CD14-positive monocyte (primary cell): ENCODE measurements at regions not wholly inside any gene's neighbourhood (a gene's known extent, or its start where the extent isn't known, plus 50 kb on each side); places are given as distances from the start of the nearest gene placed in this dataset.

ENCODE experiments used
- DNase-seq, 3 donors: peaks; one replicate each; pipeline ENCODE4 v3.0.0-alpha.2; 2011 to 2022
- H2AFZ ChIP-seq: 2 replicates; pipeline ENCODE4 v1.6.0; 2012; ENCODE audit warnings: mild to moderate bottlenecking, low read depth, low read length, inconsistent platforms; ENCODE audit not compliant: insufficient read depth, poor library complexity, severe bottlenecking
- H3K27ac ChIP-seq, 2 donors: 1 replicate in 1 of 2; 2 replicates in 1 of 2; pipeline ENCODE4 v1.5.1; 2012 to 2013; ENCODE audit warnings: low read length in 2 of 2, control low read depth in 1 of 2, inconsistent platforms in 1 of 2, low read depth in 1 of 2, mild to moderate bottlenecking in 1 of 2
- H3K27me3 ChIP-seq, 2 donors: one replicate each; pipeline versions ENCODE4 v1.6.0 to v1.6.1; 2011 to 2013; ENCODE audit warnings: low read length in 2 of 2; ENCODE audit not compliant: control insufficient read depth in 2 of 2, insufficient read depth in 2 of 2
- H3K36me3 ChIP-seq, 2 donors: replicated peaks in 1 of 2; 1 replicate in 1 of 2; 2 replicates in 1 of 2; pipeline versions ENCODE4 v1.5.1 to v1.6.1; 2012 to 2013; ENCODE audit warnings: low read length in 2 of 2, control low read depth in 1 of 2, inconsistent platforms in 1 of 2, mild to moderate bottlenecking in 1 of 2; ENCODE audit not compliant: insufficient read depth in 2 of 2, control insufficient read depth in 1 of 2
- H3K4me1 ChIP-seq, 2 donors: 1 replicate in 1 of 2; 2 replicates in 1 of 2; pipeline versions ENCODE4 v1.5.1 to v1.6.1; 2012 to 2013; ENCODE audit warnings: low read length in 2 of 2, control low read depth in 1 of 2, inconsistent platforms in 1 of 2, mild to moderate bottlenecking in 1 of 2, moderate library complexity in 1 of 2; ENCODE audit not compliant: insufficient read depth in 2 of 2, control insufficient read depth in 1 of 2
- H3K4me2 ChIP-seq: replicated peaks from 2 replicates; pipeline ENCODE3; 2012; ENCODE audit warnings: low read length, moderate library complexity, mild to moderate bottlenecking; ENCODE audit not compliant: poor library complexity, severe bottlenecking; ENCODE audit errors: extremely low read depth
- H3K4me3 ChIP-seq, 3 experiments: fragments of 200-600 bp in 1 of 3; sonication (generic) in 1 of 3; replicated peaks in 1 of 3; 1 replicate in 2 of 3; 2 replicates in 1 of 3; pipeline ENCODE4 v1.5.1; 2011 to 2013; ENCODE audit warnings: low read length in 3 of 3, mild to moderate bottlenecking in 3 of 3, control low read depth in 2 of 3, low read depth in 2 of 3, inconsistent platforms in 1 of 3, moderate library complexity in 1 of 3
- H3K79me2 ChIP-seq: 2 replicates; pipeline ENCODE4 v1.6.0; 2012; ENCODE audit warnings: mild to moderate bottlenecking, control low read depth, inconsistent platforms, low read length, moderate library complexity; ENCODE audit not compliant: insufficient read depth
- H3K9ac ChIP-seq: 2 replicates; pipeline ENCODE4 v1.6.0; 2017; ENCODE audit warnings: low read length, mild to moderate bottlenecking; ENCODE audit not compliant: insufficient read depth, poor library complexity, severe bottlenecking
- H3K9me3 ChIP-seq, 2 donors: replicated peaks in 1 of 2; 1 replicate in 1 of 2; 2 replicates in 1 of 2; pipeline versions ENCODE4 v1.5.1 to v1.6.1; 2012 to 2013; ENCODE audit warnings: low read length in 2 of 2, control low read depth in 1 of 2; ENCODE audit not compliant: control insufficient read depth in 1 of 2, insufficient read depth in 1 of 2
- H4K20me1 ChIP-seq: 2 replicates; pipeline ENCODE4 v1.6.0; 2012; ENCODE audit warnings: mild to moderate bottlenecking, low read length, control low read depth, moderate library complexity; ENCODE audit not compliant: insufficient read depth
- H3K27ac Mint-ChIP-seq, 7 donors: one replicate each; pipeline ENCODE4 v1.8.0; 2020; ENCODE audit warnings: mild to moderate bottlenecking in 7 of 7, mixed read lengths in 7 of 7, moderate library complexity in 6 of 7, inconsistent platforms in 2 of 7
- H3K27me3 Mint-ChIP-seq, 3 donors: one replicate each; pipeline ENCODE4 v1.8.0; 2021 to 2022; ENCODE audit warnings: low read depth in 3 of 3, mild to moderate bottlenecking in 3 of 3, mixed read lengths in 3 of 3, moderate library complexity in 3 of 3, inconsistent platforms in 1 of 3
- H3K36me3 Mint-ChIP-seq, 2 donors: one replicate each; pipeline ENCODE4 v1.8.0; 2020; ENCODE audit warnings: mixed read lengths in 2 of 2, inconsistent platforms in 1 of 2, mild to moderate bottlenecking in 1 of 2
- H3K4me1 Mint-ChIP-seq: one replicate; pipeline ENCODE4 v1.8.0; 2020; ENCODE audit warnings: mild to moderate bottlenecking, mixed read lengths
- H3K4me3 Mint-ChIP-seq, 2 donors: one replicate each; pipeline ENCODE4 v1.8.0; 2020; ENCODE audit warnings: mild to moderate bottlenecking in 2 of 2, mixed read lengths in 2 of 2, moderate library complexity in 1 of 2
- H3K9me3 Mint-ChIP-seq, 7 donors: one replicate each; pipeline ENCODE4 v1.8.0; 2020 to 2022; ENCODE audit warnings: mixed read lengths in 7 of 7, mild to moderate bottlenecking in 6 of 7, moderate library complexity in 6 of 7, inconsistent platforms in 2 of 7
- CTCF ChIP-seq: fragments of 200-600 bp; IDR thresholded peaks from one replicate; pipeline ENCODE4 v1.8.0; 2022; ENCODE audit warnings: antibody characterized with exemption, mild to moderate bottlenecking
- WGBS: methylation state at CpG from one replicate; pipeline ENCODE4 v1.1.5; 2013; ENCODE audit warnings: missing lambda C conversion rate; ENCODE audit not compliant: insufficient coverage; 5-methylcytosine and 5-hydroxymethylcytosine counted together
- intact Hi-C, 2 donors: fragments of 100-400 bp; cut with micrococcal nuclease; formaldehyde crosslinking; loops; one replicate each; pipeline versions ENCODE4 v1.15.0 to v1.15.1; 2023

- Histone ChIP-seq H3K4me1 (no peaks in the 10 kb centered on the region), H3K9ac (no peak overlapping the region), H3K4me3 (no peak overlapping the region), H3K36me3 (no peaks in the 10 kb centered on the region), H3K9me3 (no peaks in the 10 kb centered on the region), H2AFZ (no peak overlapping the region), H3K27me3 (no peaks in the 10 kb centered on the region), H3K79me2 (no peaks in the 10 kb centered on the region), H4K20me1 (no peaks in the 10 kb centered on the region), H3K27ac (no peak overlapping the region), H3K4me2 (no peak overlapping the region)
- DNase-seq = peak in 1 of 3 donors; percentile 13
- TF ChIP-seq CTCF = no peak
- WGBS = 71% methylated on average over 1 of the region's 3 CpGs
- intact Hi-C loops = no loop called here
- peaks cover 0 to 3% (median 0%) of the 10 kb centered on the region in 3 donors for H3K27me3 Mint-ChIP-seq
- H3K4me1 Mint-ChIP-seq = no peaks in the 10 kb centered on the region
- no peaks in the 10 kb centered on the region for H3K36me3 Mint-ChIP-seq
- no peak overlapping the region for H3K27ac Mint-ChIP-seq
- H3K4me3 Mint-ChIP-seq = no peak overlapping the region
- peaks cover 0 to 1% (median 0%) of the 10 kb centered on the region in 7 donors for H3K9me3 Mint-ChIP-seq
These were observed 110.4 kb upstream of the ZNF462 start for GRCh38 chr9:106752581-106752980.

GRCh38 chr9:106753155-106753671 lies 109.8 kb upstream of the ZNF462 start:
- 3% methylated on average over 4 of the region's 4 CpGs for WGBS
- Histone ChIP-seq H3K9me3 (no peaks in the 10 kb centered on the region), H3K4me3 (no peak overlapping the region), H3K79me2 (no peaks in the 10 kb centered on the region), H3K27me3 (no peaks in the 10 kb centered on the region), H3K4me1 (no peaks in the 10 kb centered on the region), H3K36me3 (no peaks in the 10 kb centered on the region), H3K4me2 (no peak overlapping the region), H3K27ac (no peak overlapping the region), H3K9ac (no peak overlapping the region), H2AFZ (no peak overlapping the region), H4K20me1 (no peaks in the 10 kb centered on the region)
- Mint-ChIP-seq H3K36me3 (no peaks in the 10 kb centered on the region), H3K9me3 (peaks cover 0 to 1% (median 0%) of the 10 kb centered on the region in 7 donors), H3K4me3 (no peak overlapping the region), H3K27ac (no peak overlapping the region), H3K4me1 (no peaks in the 10 kb centered on the region), H3K27me3 (peaks cover 0 to 3% (median 0%) of the 10 kb centered on the region in 3 donors)
- intact Hi-C loops = no loop called here
- TF ChIP-seq CTCF = no peak
- peak in 1 of 3 donors; percentile 30 for DNase-seq
